ENCODE measurements at regions not wholly inside any gene's neighbourhood (a gene's known extent, or its start where the extent isn't known, plus 50 kb on each side); places are given as distances from the start of the nearest gene placed in this dataset.
"Not testable (repeated sequence)": the region's sequence is repeated elsewhere in the genome, so short reads cannot be mapped to it uniquely, and the experiment has no call there.

DNA sequence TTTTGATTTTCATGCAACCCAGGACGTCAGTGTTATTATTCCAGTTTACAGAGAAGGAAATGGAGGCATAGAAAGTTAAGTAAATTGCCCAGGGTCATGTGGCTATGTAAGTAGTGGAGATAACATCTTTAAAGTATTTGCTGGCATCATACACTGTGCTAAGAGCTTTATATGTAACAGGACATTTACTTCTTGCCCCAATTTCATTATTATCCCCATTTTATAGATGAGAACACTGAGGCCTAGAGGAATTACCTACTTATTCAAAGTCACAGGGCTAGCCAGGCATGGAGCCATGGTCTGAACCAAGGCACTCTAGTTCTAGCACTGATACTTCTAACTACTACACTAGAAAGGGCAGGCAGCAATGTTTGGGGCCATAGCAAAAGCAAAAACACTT lies 107.3 kb upstream of the ANKRD28 start:
- intact Hi-C loops (cut with DNase I; ENCODE audit: low total_unique reads) = no loop called here
- Histone ChIP-seq H3K36me3 (no peaks in the 10 kb centered on the region), H3K4me3 (no peak overlapping the region), H3K27me3 (no peaks in the 10 kb centered on the region), H3K27ac (no peak overlapping the region), H3K4me1 (peaks cover 0 to 18% (median 13%) of the 10 kb centered on the region in 4 donors), H3K9me3 (no peaks in the 10 kb centered on the region)
- no peak for TF ChIP-seq POLR2A (IDR thresholded peaks at IDR 0.05)
- no peak for TF ChIP-seq EP300 (IDR thresholded peaks at IDR 0.05)
- TF ChIP-seq, protein P1, sequence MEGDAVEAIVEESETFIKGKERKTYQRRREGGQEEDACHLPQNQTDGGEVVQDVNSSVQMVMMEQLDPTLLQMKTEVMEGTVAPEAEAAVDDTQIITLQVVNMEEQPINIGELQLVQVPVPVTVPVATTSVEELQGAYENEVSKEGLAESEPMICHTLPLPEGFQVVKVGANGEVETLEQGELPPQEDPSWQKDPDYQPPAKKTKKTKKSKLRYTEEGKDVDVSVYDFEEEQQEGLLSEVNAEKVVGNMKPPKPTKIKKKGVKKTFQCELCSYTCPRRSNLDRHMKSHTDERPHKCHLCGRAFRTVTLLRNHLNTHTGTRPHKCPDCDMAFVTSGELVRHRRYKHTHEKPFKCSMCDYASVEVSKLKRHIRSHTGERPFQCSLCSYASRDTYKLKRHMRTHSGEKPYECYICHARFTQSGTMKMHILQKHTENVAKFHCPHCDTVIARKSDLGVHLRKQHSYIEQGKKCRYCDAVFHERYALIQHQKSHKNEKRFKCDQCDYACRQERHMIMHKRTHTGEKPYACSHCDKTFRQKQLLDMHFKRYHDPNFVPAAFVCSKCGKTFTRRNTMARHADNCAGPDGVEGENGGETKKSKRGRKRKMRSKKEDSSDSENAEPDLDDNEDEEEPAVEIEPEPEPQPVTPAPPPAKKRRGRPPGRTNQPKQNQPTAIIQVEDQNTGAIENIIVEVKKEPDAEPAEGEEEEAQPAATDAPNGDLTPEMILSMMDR (IDR thresholded peaks at IDR 0.05) = no peak
- no peak for TF ChIP-seq POLR2AphosphoS5 (IDR thresholded peaks at IDR 0.05)
- no peak for DNase-seq
- WGBS, 5 donors = 31 to 56% (median 48%) methylated on average over 1 of the region's 1 CpG

- not testable (repeated sequence) for DNase-seq
Measured at GRCh38 chr3:15907403-15907802, 109.6 kb upstream of the ANKRD28 start.

GRCh38 chr3:15918988-15919387 lies 121.2 kb upstream of the ANKRD28 start:
- intact Hi-C loops (cut with DNase I; ENCODE audit: low total_unique reads) = no loop called here

More at GRCh38 chr3:15907403-15907802, 109.6 kb upstream of the ANKRD28 start:
- H3K27ac ChIP-seq; H3K9me3 ChIP-seq; H3K36me3 ChIP-seq; H3K4me3 ChIP-seq; H3K27me3 ChIP-seq; intact Hi-C loops (cut with DNase I; ENCODE audit: low total_unique reads): not testable (repeated sequence)
- H3K4me1 ChIP-seq = peaks cover 0 to 18% (median 13%) of the 10 kb centered on the region in 4 donors
- 86 to 96% (median 93%) methylated on average over 5 of the region's 5 CpGs for WGBS, 5 donors

GRCh38 chr3:15919971-15920370 lies 122.2 kb upstream of the ANKRD28 start:
- intact Hi-C loops (cut with DNase I; ENCODE audit: low total_unique reads) = no loop called here
- no peak overlapping the region for H3K4me3 ChIP-seq
- no peak overlapping the region for H3K27ac ChIP-seq
- H3K4me1 ChIP-seq = no peaks in the 10 kb centered on the region
- H3K27me3 ChIP-seq = no peaks in the 10 kb centered on the region
- WGBS, 5 donors = 85 to 95% (median 86%) methylated on average over 2 of the region's 2 CpGs
- no peaks in the 10 kb centered on the region for H3K36me3 ChIP-seq
- no peaks in the 10 kb centered on the region for H3K9me3 ChIP-seq
- no peak for TF ChIP-seq POLR2AphosphoS5 (IDR thresholded peaks at IDR 0.05)
- TF ChIP-seq, protein P1 (IDR thresholded peaks at IDR 0.05) = no peak
- TF ChIP-seq EP300 (IDR thresholded peaks at IDR 0.05) = no peak
- DNase-seq = no peak

More at GRCh38 chr3:15918988-15919387, 121.2 kb upstream of the ANKRD28 start:
- H3K4me1 ChIP-seq = no peaks in the 10 kb centered on the region
- 79 to 86% (median 80%) methylated on average over 4 to 5 of the region's 5 CpGs for WGBS, 5 donors
- H3K9me3 ChIP-seq = no peaks in the 10 kb centered on the region
- H3K4me3 ChIP-seq = no peak overlapping the region
- no peaks in the 10 kb centered on the region for H3K27me3 ChIP-seq
- no peaks in the 10 kb centered on the region for H3K36me3 ChIP-seq
- DNase-seq = no peak
- TF ChIP-seq POLR2A (IDR thresholded peaks at IDR 0.05) (no peak), POLR2AphosphoS5 (IDR thresholded peaks at IDR 0.05) (no peak), EP300 (IDR thresholded peaks at IDR 0.05) (no peak)
- TF ChIP-seq, protein P1 (IDR thresholded peaks at IDR 0.05) = no peak
- no peak overlapping the region for H3K27ac ChIP-seq

DNA sequence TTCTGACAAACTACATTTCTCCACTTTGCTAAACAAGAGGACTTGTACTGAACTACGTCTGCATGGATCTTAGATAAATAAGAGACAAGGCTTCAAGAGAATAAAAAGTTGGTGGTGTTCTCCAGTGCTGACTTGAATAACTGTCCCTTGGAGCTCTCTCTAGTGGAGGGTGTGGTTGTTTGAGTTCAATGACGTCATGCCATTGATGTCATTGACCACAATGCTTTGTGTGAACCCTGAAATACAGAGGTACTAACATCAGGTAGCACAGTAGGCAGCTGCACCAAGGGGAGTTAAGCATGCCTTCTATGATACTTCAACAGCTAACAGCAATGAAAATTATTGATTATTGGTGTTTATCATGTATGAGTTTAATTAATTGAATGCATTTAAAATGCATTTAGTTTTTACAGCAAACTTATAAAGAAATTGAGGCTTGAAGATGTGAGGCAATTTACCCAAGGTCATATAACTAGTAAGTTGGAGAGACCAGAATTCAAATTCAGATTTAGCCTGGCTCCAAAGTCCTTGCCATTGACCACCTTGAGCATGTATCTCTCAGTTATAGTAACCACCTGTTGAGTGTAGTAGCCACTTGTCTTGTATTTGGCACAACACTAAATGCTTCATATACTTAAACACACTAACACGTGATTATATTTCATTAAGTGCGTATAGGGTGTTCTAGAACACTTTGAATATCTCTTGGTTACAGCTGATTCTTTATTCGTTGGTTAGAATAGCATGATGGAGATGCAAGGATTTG lies 126.0 kb upstream of the ANKRD28 start:
- no peak for DNase-seq
- Histone ChIP-seq H3K4me1 (no peaks in the 10 kb centered on the region), H3K4me3 (no peak overlapping the region), H3K27me3 (no peaks in the 10 kb centered on the region), H3K36me3 (no peaks in the 10 kb centered on the region), H3K27ac (no peak overlapping the region), H3K9me3 (no peaks in the 10 kb centered on the region)
- 78 to 84% (median 81%) methylated on average over 5 of the region's 5 CpGs for WGBS, 5 donors
- intact Hi-C loops (cut with DNase I; ENCODE audit: low total_unique reads) = no loop called here
- no peak for TF ChIP-seq EP300 (IDR thresholded peaks at IDR 0.05)
- no peak for TF ChIP-seq POLR2AphosphoS5 (IDR thresholded peaks at IDR 0.05)
- TF ChIP-seq, protein P1 (IDR thresholded peaks at IDR 0.05) = no peak
- no peak for TF ChIP-seq POLR2A (IDR thresholded peaks at IDR 0.05)
